ENCODE measurements at regions not wholly inside any gene's neighbourhood (a gene's known extent, or its start where the extent isn't known, plus 50 kb on each side); places are given as distances from the start of the nearest gene placed in this dataset.

DNA sequence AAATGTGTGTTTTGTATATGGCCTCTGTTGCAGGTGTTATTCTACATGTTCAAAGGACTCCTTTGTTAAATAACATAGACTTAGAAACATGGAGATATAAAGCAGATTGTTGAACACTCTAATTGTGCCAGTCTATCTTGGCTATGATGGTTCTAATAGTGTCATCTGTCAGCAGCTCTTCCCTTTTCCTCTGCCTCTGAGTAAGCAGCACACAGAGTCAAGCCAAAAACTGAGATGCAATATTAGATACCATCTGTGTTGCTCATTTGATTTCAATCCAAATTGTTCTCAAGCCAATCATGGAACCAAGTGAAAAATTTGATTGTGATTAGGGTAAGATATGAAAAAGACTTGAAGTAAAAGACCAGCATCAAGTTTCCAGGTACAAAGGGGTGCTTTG is 871.1 kb upstream of the MGAT4C start:
- Mint-ChIP-seq H3K27ac (ENCODE audit: unreplicated experiment) (no peak overlapping the region), H3K27me3 (ENCODE audit: low read depth) (peaks cover 9% of the 10 kb centered on the region), H3K4me3 (ENCODE audit: unreplicated experiment) (no peak overlapping the region), H3K4me1 (ENCODE audit: low read depth) (no peaks in the 10 kb centered on the region), H3K36me3 (ENCODE audit: low read depth) (no peaks in the 10 kb centered on the region), H3K9me3 (ENCODE audit: low read depth) (peaks cover 3% of the 10 kb centered on the region)
- TF ChIP-seq, protein P1, sequence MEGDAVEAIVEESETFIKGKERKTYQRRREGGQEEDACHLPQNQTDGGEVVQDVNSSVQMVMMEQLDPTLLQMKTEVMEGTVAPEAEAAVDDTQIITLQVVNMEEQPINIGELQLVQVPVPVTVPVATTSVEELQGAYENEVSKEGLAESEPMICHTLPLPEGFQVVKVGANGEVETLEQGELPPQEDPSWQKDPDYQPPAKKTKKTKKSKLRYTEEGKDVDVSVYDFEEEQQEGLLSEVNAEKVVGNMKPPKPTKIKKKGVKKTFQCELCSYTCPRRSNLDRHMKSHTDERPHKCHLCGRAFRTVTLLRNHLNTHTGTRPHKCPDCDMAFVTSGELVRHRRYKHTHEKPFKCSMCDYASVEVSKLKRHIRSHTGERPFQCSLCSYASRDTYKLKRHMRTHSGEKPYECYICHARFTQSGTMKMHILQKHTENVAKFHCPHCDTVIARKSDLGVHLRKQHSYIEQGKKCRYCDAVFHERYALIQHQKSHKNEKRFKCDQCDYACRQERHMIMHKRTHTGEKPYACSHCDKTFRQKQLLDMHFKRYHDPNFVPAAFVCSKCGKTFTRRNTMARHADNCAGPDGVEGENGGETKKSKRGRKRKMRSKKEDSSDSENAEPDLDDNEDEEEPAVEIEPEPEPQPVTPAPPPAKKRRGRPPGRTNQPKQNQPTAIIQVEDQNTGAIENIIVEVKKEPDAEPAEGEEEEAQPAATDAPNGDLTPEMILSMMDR (IDR thresholded peaks at IDR 0.05) = no peak
- DNase-seq (ENCODE audit: low spot score) = no peak

- no peak for DNase-seq (ENCODE audit: low spot score)
- no peak overlapping the region for H3K27ac Mint-ChIP-seq (ENCODE audit: unreplicated experiment)
- no peaks in the 10 kb centered on the region for H3K36me3 Mint-ChIP-seq (ENCODE audit: low read depth)
- H3K4me3 Mint-ChIP-seq (ENCODE audit: unreplicated experiment) = no peak overlapping the region
- TF ChIP-seq, protein P1 (IDR thresholded peaks at IDR 0.05) = no peak
- peaks cover 3% of the 10 kb centered on the region for H3K9me3 Mint-ChIP-seq (ENCODE audit: low read depth)
- peaks cover 10% of the 10 kb centered on the region for H3K27me3 Mint-ChIP-seq (ENCODE audit: low read depth)
- peaks cover 1% of the 10 kb centered on the region for H3K4me1 Mint-ChIP-seq (ENCODE audit: low read depth)
Observed at GRCh38 chr12:87121896-87122295, 865.7 kb upstream of the MGAT4C start.

DNA sequence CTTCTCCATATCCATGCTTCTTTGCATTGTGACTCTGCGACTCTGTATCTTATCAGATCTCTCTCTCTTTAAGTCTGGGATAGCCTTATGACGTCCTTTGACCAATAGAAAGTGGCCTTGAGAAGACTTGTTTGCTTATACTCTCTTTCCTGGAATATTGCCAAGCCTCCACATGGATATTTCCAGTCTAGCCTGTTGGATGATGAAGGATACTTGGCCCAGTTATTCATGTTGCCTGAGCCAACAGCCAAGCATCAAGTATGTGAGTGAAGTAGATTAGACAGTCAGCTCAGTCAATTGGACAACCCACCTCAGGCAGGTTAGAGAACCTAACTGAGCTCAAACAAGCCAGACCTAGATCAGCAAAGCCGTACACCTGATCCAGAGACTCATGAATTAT is 864.2 kb upstream of the MGAT4C start:
- peaks cover 3% of the 10 kb centered on the region for H3K9me3 Mint-ChIP-seq (ENCODE audit: low read depth)
- DNase-seq (ENCODE audit: low spot score) = no peak
- peaks cover 8% of the 10 kb centered on the region for H3K27me3 Mint-ChIP-seq (ENCODE audit: low read depth)
- TF ChIP-seq, protein P1 (IDR thresholded peaks at IDR 0.05) = no peak
- H3K36me3 Mint-ChIP-seq (ENCODE audit: low read depth) = no peaks in the 10 kb centered on the region
- no peak overlapping the region for H3K4me3 Mint-ChIP-seq (ENCODE audit: unreplicated experiment)
- H3K27ac Mint-ChIP-seq (ENCODE audit: unreplicated experiment) = no peak overlapping the region
- peaks cover 4% of the 10 kb centered on the region for H3K4me1 Mint-ChIP-seq (ENCODE audit: low read depth)

DNA sequence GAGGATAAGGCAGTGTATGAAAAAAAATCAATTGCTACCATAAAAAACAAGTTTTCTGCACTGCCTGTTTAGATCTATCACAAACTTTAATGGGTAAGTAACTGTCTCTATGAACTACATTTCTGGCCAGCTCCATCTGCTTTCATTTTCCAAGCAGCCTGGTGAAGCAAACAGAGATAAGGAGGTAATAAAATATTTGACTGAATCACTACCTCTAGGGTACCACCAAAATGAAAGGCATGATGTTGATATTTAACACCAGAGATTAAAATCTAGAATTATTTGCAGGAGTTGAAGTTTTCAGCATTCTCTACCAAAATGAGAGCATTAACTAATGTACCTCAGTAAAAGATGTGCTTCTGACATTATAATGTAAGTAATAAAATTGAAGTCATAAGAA is 863.5 kb upstream of the MGAT4C start:
- H3K27ac Mint-ChIP-seq (ENCODE audit: unreplicated experiment) = no peak overlapping the region
- peaks cover 4% of the 10 kb centered on the region for H3K4me1 Mint-ChIP-seq (ENCODE audit: low read depth)
- H3K9me3 Mint-ChIP-seq (ENCODE audit: low read depth) = peaks cover 3% of the 10 kb centered on the region
- H3K36me3 Mint-ChIP-seq (ENCODE audit: low read depth) = no peaks in the 10 kb centered on the region
- peaks cover 6% of the 10 kb centered on the region for H3K27me3 Mint-ChIP-seq (ENCODE audit: low read depth)
- DNase-seq (ENCODE audit: low spot score) = no peak
- TF ChIP-seq, protein P1 (IDR thresholded peaks at IDR 0.05) = no peak
- H3K4me3 Mint-ChIP-seq (ENCODE audit: unreplicated experiment) = no peak overlapping the region

GRCh38 chr12:87117526-87117925 is 861.3 kb upstream of the MGAT4C start:
- Mint-ChIP-seq H3K4me1 (ENCODE audit: low read depth) (peaks cover 4% of the 10 kb centered on the region), H3K27ac (ENCODE audit: unreplicated experiment) (no peak overlapping the region), H3K36me3 (ENCODE audit: low read depth) (no peaks in the 10 kb centered on the region), H3K9me3 (ENCODE audit: low read depth) (no peaks in the 10 kb centered on the region), H3K27me3 (ENCODE audit: low read depth) (peaks cover 5% of the 10 kb centered on the region), H3K4me3 (ENCODE audit: unreplicated experiment) (no peak overlapping the region)
- DNase-seq (ENCODE audit: low spot score) = no peak
- TF ChIP-seq, protein P1 (IDR thresholded peaks at IDR 0.05) = no peak
